PC-9 (cell line): ENCODE measurements at regions not wholly inside any gene's neighbourhood (a gene's known extent, or its start where the extent isn't known, plus 50 kb on each side); places are given as distances from the start of the nearest gene placed in this dataset.

Experiments used
- EZH2 ChIP-seq: fragments of 200-600 bp; sonication (generic); IDR thresholded peaks from 2 replicates; pipeline ENCODE4 v1.8.0; 2017; ENCODE audit warnings: antibody characterized with exemption, low read depth
- TF ChIP-seq, protein P1 (sequence below): fragments of 200-600 bp; sonication (generic); conservative IDR thresholded peaks from 2 replicates; pipeline ENCODE4 v1.6.1; 2017; ENCODE audit warnings: mixed run types, antibody characterized with exemption, mild to moderate bottlenecking, moderate library complexity

- TF ChIP-seq, protein P1, sequence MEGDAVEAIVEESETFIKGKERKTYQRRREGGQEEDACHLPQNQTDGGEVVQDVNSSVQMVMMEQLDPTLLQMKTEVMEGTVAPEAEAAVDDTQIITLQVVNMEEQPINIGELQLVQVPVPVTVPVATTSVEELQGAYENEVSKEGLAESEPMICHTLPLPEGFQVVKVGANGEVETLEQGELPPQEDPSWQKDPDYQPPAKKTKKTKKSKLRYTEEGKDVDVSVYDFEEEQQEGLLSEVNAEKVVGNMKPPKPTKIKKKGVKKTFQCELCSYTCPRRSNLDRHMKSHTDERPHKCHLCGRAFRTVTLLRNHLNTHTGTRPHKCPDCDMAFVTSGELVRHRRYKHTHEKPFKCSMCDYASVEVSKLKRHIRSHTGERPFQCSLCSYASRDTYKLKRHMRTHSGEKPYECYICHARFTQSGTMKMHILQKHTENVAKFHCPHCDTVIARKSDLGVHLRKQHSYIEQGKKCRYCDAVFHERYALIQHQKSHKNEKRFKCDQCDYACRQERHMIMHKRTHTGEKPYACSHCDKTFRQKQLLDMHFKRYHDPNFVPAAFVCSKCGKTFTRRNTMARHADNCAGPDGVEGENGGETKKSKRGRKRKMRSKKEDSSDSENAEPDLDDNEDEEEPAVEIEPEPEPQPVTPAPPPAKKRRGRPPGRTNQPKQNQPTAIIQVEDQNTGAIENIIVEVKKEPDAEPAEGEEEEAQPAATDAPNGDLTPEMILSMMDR, result no peak
- no peak for TF ChIP-seq EZH2
Observed at GRCh38 chr4:108432418-108432817, 188.0 kb upstream of the RPL34 start.
